HG03565 (cell line): ENCODE measurements at regions not wholly inside any gene's neighbourhood (a gene's known extent, or its start where the extent isn't known, plus 50 kb on each side); places are given as distances from the start of the nearest gene placed in this dataset.
"Not testable (repeated sequence)": the region's sequence is repeated elsewhere in the genome, so short reads cannot be mapped to it uniquely, and the experiment has no call there.

Experiments
- ATAC-seq: cut with Tn5 transposase; IDR thresholded peaks from one replicate; pipeline ENCODE4 v1.9.1; 2021; ENCODE audit warnings: mild to moderate bottlenecking, moderate library complexity; ENCODE audit not compliant: unreplicated experiment

DNA sequence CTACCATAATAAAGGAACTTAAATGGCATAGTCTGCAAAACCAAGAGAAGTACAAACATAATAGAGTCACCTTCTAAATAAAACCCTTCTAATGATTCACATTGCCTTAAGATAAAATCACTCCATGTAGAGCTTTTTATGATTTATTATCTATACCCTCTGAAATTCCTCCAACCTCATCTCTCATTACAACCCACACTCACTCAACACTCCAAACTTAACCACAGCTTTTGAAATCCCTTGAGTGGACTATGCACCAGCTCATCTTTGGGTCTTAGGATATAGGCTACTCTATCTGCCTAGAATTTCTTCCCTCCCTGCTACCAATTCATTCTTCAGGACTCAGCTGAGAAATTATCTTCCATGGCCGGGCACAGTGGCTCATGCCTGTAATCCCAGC is 122.5 kb downstream of the CETN3 start:
- no peak for ATAC-seq

- no peak for ATAC-seq
These were observed 124.0 kb downstream of the CETN3 start for GRCh38 chr5:90285581-90285980.

DNA sequence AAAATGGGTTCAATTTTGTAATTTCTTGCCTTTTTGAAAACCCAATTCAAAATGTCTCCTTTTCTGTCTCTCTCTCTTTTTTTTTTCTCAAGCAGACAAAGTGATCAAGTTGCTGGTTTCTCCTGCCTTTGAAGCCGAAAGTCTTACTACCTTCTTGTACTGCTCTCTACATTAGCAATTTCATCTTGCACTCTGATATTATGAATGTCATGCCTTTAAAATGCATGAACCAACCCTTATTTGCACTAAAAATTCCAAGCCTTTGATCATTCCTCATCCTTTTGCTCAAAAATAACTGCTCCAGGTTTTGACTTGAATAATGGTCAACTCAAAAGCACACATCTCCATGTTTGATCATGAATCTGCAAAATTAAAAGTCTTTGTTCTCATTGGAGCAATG is 125.2 kb downstream of the CETN3 start:
- ATAC-seq: no peak

GRCh38 chr5:90279091-90279490 is 130.5 kb downstream of the CETN3 start:
- no peak for ATAC-seq

- no peak for ATAC-seq
These were observed 135.3 kb downstream of the CETN3 start for GRCh38 chr5:90274216-90274615.

GRCh38 chr5:90267646-90268045 is 141.9 kb downstream of the CETN3 start:
- ATAC-seq: no peak

- ATAC-seq: no peak
These were observed 144.1 kb downstream of the CETN3 start for GRCh38 chr5:90265545-90265857.

DNA sequence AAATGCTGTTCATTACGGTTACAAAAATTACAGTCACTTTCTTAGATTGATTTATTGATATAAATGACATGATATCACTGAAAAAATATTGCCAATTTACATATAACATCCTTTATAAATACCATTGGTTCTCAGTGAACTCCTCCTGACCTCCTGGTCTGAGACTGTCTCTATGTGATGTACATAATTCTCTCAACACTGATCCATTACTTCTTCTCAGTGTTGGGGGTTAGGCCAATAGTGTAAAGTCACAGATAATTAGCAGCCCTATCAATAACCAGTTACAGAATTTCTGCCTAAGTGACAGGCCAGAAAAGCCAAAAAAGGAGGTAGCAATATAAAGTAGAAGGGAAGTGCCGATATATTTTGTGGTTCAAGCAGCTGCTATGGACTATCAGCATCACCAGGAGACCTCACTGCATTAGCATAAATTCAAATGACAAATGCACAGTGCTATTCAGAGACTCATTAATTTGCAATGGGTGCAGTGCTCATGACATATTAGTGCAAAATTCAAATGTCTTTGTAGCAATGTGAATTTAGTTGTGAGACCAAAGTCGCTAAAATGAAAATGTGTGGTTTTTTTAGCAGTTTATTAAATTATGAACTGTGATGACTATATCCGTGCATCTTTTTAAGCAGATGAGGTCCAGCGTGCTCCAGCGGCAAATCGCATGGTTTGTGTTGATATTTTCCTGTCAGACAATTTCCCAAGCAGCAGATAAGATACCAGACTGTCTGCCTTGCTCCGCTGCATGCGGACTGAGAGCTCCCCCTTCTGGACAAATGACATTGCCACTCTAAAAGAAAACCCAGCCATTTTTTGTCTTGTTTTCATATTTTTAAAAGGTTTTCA is 144.6 kb downstream of the CETN3 start:
- ATAC-seq: no peak

GRCh38 chr5:90263102-90263820 is 146.3 kb downstream of the CETN3 start:
- ATAC-seq: no peak

- ATAC-seq: no peak
These were observed 158.1 kb downstream of the CETN3 start for GRCh38 chr5:90251447-90251846.

DNA sequence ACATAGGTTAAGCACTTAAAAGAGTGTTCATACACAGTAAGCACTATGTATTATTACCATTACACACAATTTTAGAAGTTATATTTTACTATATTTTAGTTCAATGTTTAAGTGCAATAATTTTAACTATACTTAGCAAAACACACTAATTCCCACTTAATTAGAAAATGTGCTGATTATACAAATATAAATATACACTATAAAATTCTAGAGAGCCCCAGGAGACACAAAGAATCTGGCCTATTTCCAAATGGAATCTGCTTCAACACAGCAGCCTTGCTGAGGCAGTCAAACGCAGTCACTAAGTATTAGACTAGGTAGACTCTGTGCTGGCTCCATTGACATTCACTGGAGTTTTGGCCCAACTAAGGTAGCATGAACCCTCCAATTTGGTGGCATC is 160.9 kb downstream of the CETN3 start:
- ATAC-seq: no peak

GRCh38 chr5:90243848-90244247 is 165.7 kb downstream of the CETN3 start:
- ATAC-seq: not testable (repeated sequence)

DNA sequence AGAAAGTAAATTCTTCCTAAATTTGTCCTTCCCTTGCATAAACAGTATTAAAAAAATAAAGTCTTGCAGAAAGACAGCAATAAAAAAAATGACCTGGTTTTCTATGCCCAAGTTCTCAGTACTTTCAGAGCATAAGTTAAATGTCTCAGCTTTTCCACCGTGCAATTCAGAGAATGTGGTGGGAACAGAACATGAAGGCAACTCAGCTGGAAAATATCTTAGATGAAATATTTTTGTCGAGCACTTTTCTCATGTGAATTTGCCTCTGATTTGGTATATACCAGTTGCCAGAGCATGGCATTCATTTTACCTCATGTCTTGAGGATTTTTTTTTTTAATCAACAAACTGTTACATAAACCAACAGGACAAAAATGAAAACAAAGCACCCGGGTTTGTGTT is 176.1 kb downstream of the CETN3 start:
- ATAC-seq: no peak

DNA sequence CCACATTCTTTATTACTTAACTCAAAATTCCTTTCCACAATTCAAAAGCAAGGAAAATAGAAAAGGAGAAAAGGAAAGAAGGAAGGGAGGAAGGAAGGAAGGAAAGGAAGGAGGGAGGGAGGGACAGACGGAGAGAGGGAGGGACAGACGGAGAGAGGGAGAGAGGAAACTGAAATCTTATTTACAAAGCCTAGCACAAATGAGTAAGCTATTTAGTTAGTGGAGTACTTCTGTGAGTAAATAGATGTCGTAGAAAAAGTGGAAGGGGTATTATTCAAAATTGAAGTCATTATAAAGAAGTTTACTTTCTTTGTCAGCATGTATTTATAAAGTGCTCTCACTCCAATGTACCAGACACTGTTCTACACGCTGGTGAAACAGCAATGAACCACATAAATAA is 177.9 kb downstream of the CETN3 start:
- no peak for ATAC-seq

DNA sequence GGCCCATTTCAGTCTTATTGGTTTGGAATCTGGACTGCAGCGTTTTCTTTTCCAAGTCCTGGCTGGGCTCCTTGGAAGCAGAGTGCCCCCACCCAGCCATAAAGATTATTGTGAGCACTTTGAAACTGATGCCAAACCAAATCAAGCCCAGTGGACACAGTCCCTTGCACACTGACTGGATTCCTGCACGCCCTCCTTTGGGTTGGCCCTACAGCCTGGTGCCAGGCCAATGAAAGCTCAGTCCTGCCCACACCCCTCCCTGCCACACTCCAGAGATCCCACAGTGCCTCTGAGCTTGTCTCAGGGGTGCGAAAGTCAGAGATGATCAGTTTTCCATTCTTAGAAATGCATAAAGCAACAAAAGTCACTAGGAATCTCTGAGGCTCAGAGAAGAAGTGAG is 181.9 kb downstream of the CETN3 start:
- ATAC-seq: no peak

DNA sequence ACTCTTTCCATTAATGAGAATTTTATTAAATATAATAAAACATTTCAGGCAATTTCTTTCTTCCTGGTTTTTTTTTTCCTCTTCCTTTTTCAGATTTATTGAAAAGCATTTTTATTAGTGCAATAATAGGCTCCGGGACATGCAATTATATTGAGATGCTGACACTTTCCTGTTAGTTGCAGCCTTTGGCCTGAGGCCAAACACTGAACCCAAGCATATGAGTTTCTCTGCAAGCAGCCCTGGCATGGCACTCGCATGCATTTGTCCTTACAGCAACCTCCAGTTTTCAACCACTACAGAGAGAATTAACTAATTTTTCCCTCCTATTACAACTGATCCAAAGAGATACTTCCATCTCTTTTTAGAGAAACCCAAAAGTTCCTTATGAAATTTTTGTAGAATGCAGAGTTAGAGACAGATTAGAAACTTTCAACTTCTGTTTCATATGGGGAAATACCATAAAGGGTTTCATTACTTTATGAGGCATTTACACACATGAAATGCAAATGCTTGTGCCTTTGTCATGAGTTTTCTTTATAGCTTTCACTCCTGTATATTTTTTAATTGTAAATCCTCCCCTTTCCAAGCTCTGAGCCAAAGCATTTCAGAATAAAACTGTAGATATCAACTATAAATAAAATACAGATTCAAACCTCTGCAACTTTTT is 183.0 kb downstream of the CETN3 start:
- no peak for ATAC-seq

- no peak for ATAC-seq
These were observed 185.2 kb downstream of the CETN3 start for GRCh38 chr5:90224342-90224741.

DNA sequence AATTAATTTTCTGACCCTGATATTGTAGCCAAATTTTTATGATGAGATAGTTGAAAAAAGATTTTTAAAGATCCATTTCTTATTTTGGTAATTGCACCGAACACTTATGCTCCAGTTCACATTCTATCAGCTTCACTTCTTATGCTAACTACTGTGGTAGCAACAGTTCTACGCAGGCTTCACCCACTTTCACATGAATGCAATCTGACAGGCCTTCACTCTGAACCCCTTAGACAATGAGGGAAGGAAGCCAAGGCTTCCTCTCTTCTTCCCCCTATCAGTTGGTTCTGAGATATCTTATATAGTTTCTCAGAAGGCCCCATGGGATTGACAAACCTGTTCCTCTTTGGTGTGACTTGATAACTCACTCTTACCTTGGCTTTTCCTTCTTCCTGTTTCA is 185.8 kb downstream of the CETN3 start:
- no peak for ATAC-seq

DNA sequence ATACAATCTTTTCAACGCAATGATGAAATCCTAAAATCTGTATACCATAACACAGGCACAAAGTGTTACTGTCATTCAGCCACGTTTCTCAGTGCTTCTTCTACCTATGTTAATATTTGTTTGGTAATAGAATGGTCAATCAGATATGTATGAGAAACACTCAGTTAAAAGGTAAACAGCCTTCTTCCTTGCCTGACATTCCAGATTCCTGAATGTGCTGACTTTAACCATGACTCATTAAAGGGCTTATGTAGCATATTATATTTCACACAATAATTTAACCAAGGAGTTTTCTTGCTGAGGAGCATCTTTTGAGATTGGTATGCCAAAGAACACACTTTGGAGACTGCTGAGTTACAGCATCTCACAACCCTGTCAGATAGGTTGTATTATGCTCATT is 187.6 kb downstream of the CETN3 start:
- ATAC-seq: no peak

- no peak for ATAC-seq
These were observed 189.0 kb downstream of the CETN3 start for GRCh38 chr5:90220554-90220953.

GRCh38 chr5:90214991-90215390 is 194.6 kb downstream of the CETN3 start:
- ATAC-seq: no peak

DNA sequence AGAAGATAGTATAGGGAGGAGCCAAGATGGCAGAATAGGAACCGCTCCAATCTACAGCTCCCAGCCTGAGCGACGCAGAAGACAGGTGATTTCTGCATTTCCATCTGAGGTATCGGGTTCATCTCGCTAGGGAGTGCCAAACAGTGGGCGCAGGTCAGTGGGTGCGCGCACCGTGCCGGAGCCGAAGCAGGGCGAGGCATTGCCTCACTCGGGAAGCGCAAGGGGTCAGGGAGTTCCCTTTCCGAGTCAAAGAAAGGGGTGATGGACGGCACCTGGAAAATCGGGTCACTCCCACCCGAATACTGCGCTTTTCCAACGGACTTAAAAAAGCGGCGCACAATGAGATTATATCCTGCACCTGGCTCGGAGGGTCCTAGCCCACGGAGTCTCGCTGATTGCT is 201.2 kb downstream of the CETN3 start:
- not testable (repeated sequence) for ATAC-seq
